A549 (cell line): ENCODE measurements at regions not wholly inside any gene's neighbourhood (a gene's known extent, or its start where the extent isn't known, plus 50 kb on each side); places are given as distances from the start of the nearest gene placed in this dataset.

Experiments used
- ATAC-seq, 2 experiments: fragments of 200-7000 bp in 1 of 2; fragments of >200 bp in 1 of 2; cut with Nextera tagmentation in 1 of 2; cut with Tn5 transposase in 1 of 2; 3 replicates each; pipeline versions ENCODE4 v1.8.0 to v1.9.1; 2018 to 2020; ENCODE audit warnings: mild to moderate bottlenecking in 1 of 2, moderate library complexity in 1 of 2
- CTCF ChIA-PET: fragments of 300-600 bp; sonication (Branson Sonifier 250); formaldehyde crosslinking; extraction: SDS; loops from one replicate; lab custom pipeline; 2021; ENCODE audit warnings: antibody characterized with exemption, inconsistent platforms; lab: Yijun Ruan, JAX
- POLR2A ChIA-PET: fragments of 350-600 bp; formaldehyde crosslinking; extraction: SDS; loops from one replicate; lab custom pipeline; 2021; ENCODE audit warnings: antibody characterized with exemption, inconsistent platforms; lab: Yijun Ruan, JAX
- DNase-seq, 2 experiments: peaks; one replicate each; pipeline versions ENCODE4 v3.0.0 to v3.0.0-alpha.2; 2011 to 2016; ENCODE audit warnings: low read depth in 1 of 2, low spot score in 1 of 2
- FAIRE-seq: peaks from 2 replicates; lab custom pipeline; 2011; peaks lifted over from hg19 to GRCh38; lab: Jason Lieb, UNC
- H3K27ac ChIP-seq, 2 experiments: fragments of >200 bp; sonication (Bioruptor Twin); formaldehyde crosslinking; 3 replicates each; pipeline ENCODE4 v1.5.1; 2016 to 2017
- H3K4me1 ChIP-seq: fragments of >200 bp; sonication (Bioruptor Twin); formaldehyde crosslinking; 3 replicates; pipeline ENCODE4 v1.6.1; 2016
- H3K4me2 ChIP-seq: fragments of >200 bp; sonication (Bioruptor Twin); formaldehyde crosslinking; 3 replicates; pipeline ENCODE4 v1.6.1; 2016
- H3K4me3 ChIP-seq: fragments of >200 bp; sonication (Bioruptor Twin); formaldehyde crosslinking; 3 replicates; pipeline ENCODE4 v1.5.1; 2016
- H3K9me3 ChIP-seq: fragments of >200 bp; sonication (Bioruptor Twin); formaldehyde crosslinking; 3 replicates; pipeline ENCODE4 v1.6.1; 2016
- ATOH8 ChIP-seq: fragments of 250-450 bp; sonication (Bioruptor Pico); IDR thresholded peaks from 2 replicates; pipeline ENCODE4 v1.5.0; 2020; ENCODE audit warnings: low read depth, mild to moderate bottlenecking, moderate library complexity
- BCL3 ChIP-seq: fragments of >200 bp; sonication (Bioruptor Twin); formaldehyde crosslinking; IDR thresholded peaks from 3 replicates; pipeline ENCODE4 v1.6.1; 2016
- CBX8 ChIP-seq: fragments of 200-600 bp; sonication (generic); IDR thresholded peaks from 2 replicates; pipeline ENCODE4 v1.6.1; 2016
- CEBPB ChIP-seq, 2 experiments: fragments of >200 bp in 1 of 2; sonication (Bioruptor Twin) in 1 of 2; formaldehyde crosslinking in 1 of 2; IDR thresholded peaks; 2 replicates each; pipeline ENCODE4 v1.6.1; 2012 to 2016
- CHD2 ChIP-seq: fragments of 150-350 bp; IDR thresholded peaks from 2 replicates; pipeline ENCODE4 v1.6.1; 2014; ENCODE audit warnings: low read length; ENCODE audit not compliant: partially characterized antibody
- CHD4 ChIP-seq: fragments of 200-600 bp; sonication (generic); IDR thresholded peaks from 2 replicates; pipeline ENCODE4 v1.6.1; 2016; ENCODE audit warnings: antibody characterized with exemption, mild to moderate bottlenecking, borderline replicate concordance
- E2F6 ChIP-seq: IDR thresholded peaks from 2 replicates; pipeline ENCODE4 v1.6.1; 2012; ENCODE audit warnings: low read depth, borderline replicate concordance
- EHF ChIP-seq: fragments of 250-450 bp; sonication (Bioruptor Pico); IDR thresholded peaks from 2 replicates; pipeline ENCODE4 v1.5.0; 2020; ENCODE audit warnings: mild to moderate bottlenecking
- EHMT2 ChIP-seq: fragments of 200-600 bp; sonication (generic); IDR thresholded peaks from 2 replicates; pipeline ENCODE4 v1.6.1; 2016; ENCODE audit warnings: antibody characterized with exemption, low read depth, mild to moderate bottlenecking, moderate library complexity
- ELK1 ChIP-seq: fragments of 150-350 bp; IDR thresholded peaks from 2 replicates; pipeline ENCODE4 v1.6.1; 2014; ENCODE audit warnings: low read depth, mild to moderate bottlenecking, low read length
- ESRRA ChIP-seq: fragments of 150-350 bp; IDR thresholded peaks from 2 replicates; pipeline ENCODE4 v1.6.1; 2014; ENCODE audit warnings: mild to moderate bottlenecking, low read length, borderline replicate concordance
- FOSL2 ChIP-seq, 2 experiments: fragments of 450-650 bp in 1 of 2; fragments of >200 bp in 1 of 2; sonication (Bioruptor Twin) in 1 of 2; formaldehyde crosslinking; IDR thresholded peaks; 2 replicates each; pipeline versions ENCODE4 v1.5.0 to v1.6.1; 2016 to 2020; ENCODE audit warnings: mild to moderate bottlenecking in 1 of 2, moderate library complexity in 1 of 2
- JUN ChIP-seq, 2 experiments: fragments of >200 bp; sonication (Bioruptor Twin); formaldehyde crosslinking; IDR thresholded peaks; 2 replicates in 1 of 2; 3 replicates in 1 of 2; pipeline ENCODE4 v1.6.1; 2016 to 2017
- KDM1A ChIP-seq: fragments of 200-600 bp; sonication (generic); IDR thresholded peaks from 2 replicates; pipeline ENCODE4 v1.6.1; 2016; ENCODE audit warnings: low read depth, mild to moderate bottlenecking
- KDM5A ChIP-seq: fragments of 200-600 bp; sonication (generic); IDR thresholded peaks from 2 replicates; pipeline ENCODE4 v1.6.1; 2016; ENCODE audit warnings: antibody characterized with exemption, mild to moderate bottlenecking
- PHF8 ChIP-seq: fragments of 200-600 bp; sonication (generic); IDR thresholded peaks from 2 replicates; pipeline ENCODE4 v1.6.1; 2016; ENCODE audit warnings: low read depth, mild to moderate bottlenecking, antibody characterized with exemption, moderate library complexity, borderline replicate concordance
- POLR2A ChIP-seq: IDR thresholded peaks from 2 replicates; pipeline ENCODE4 v1.6.1; 2012; ENCODE audit warnings: mild to moderate bottlenecking, low read length
- RFX5 ChIP-seq: fragments of 450-650 bp; IDR thresholded peaks from 2 replicates; pipeline ENCODE4 v1.7.1; 2014; ENCODE audit warnings: antibody characterized with exemption, mild to moderate bottlenecking, moderate library complexity
- TFCP2L1 ChIP-seq: fragments of 250-450 bp; sonication (Bioruptor Pico); IDR thresholded peaks from 2 replicates; pipeline ENCODE4 v1.5.0; 2021; ENCODE audit warnings: mild to moderate bottlenecking
- TP53 ChIP-seq: fragments of 250-450 bp; sonication (Bioruptor Pico); IDR thresholded peaks from 2 replicates; pipeline ENCODE4 v1.5.0; 2021; ENCODE audit warnings: mild to moderate bottlenecking, moderate library complexity
- USF2 ChIP-seq: fragments of 450-650 bp; IDR thresholded peaks from 2 replicates; pipeline ENCODE4 v1.6.1; 2014; ENCODE audit warnings: antibody characterized with exemption
- ZC3H11A ChIP-seq: fragments of 450-650 bp; IDR thresholded peaks from 2 replicates; pipeline ENCODE4 v1.6.1; 2014; ENCODE audit warnings: antibody characterized with exemption, mild to moderate bottlenecking
- ZSCAN20 ChIP-seq: fragments of 250-450 bp; sonication (Bioruptor Pico); IDR thresholded peaks from 2 replicates; pipeline ENCODE4 v1.8.0; 2022; ENCODE audit warnings: mild to moderate bottlenecking, moderate library complexity
- whole genome bisulfite sequencing: methylation state at CpG from one replicate; pipeline ENCODE4 v1.1.6; 2017; ENCODE audit errors: missing lambda C conversion rate; 5-methylcytosine and 5-hydroxymethylcytosine counted together

GRCh38 chr5:31007672-31008071 is 185.8 kb upstream of the CDH6 start:
- 57% methylated on average over 4 of the region's 4 CpGs for WGBS
- FAIRE-seq: no peak
- no peak for TF ChIP-seq ZSCAN20 (CRISPR knock-in tag)
- TF ChIP-seq TP53 (CRISPR knock-in tag): no peak
- TF ChIP-seq PHF8: no peak
- TF ChIP-seq ATOH8: no peak
- TF ChIP-seq USF2: no peak
- TF ChIP-seq FOSL2 (IDR thresholded peaks at IDR 0.05): no peak
- no peak for TF ChIP-seq FOSL2 (CRISPR knock-in tag; IDR thresholded peaks at IDR 0.05)
- TF ChIP-seq, all 56 proteins: peak for 0
- Histone ChIP-seq H3K4me3 (no peak overlapping the region), H3K4me1 (no peaks in the 10 kb centered on the region), H3K27ac (no peak overlapping the region), H3K9me3 (no peaks in the 10 kb centered on the region; the same call in 2 of the 3 replicates), H3K4me2 (no peak overlapping the region)
- DNase-seq (no peak), ATAC-seq (no peak)
- ChIA-PET POLR2A (no interaction called here), CTCF (no interaction called here)

- Histone ChIP-seq H3K4me1 (no peaks in the 10 kb centered on the region), H3K9me3 (no peaks in the 10 kb centered on the region), H3K27ac (no peak overlapping the region), H3K4me3 (no peak overlapping the region), H3K4me2 (no peak overlapping the region)
- TF ChIP-seq CBX8 (no peak), ZC3H11A (no peak), ELK1 (no peak), KDM1A (no peak), KDM5A (no peak), CHD4 (no peak), ATOH8 (no peak)
- no peak for ATAC-seq
- CTCF ChIA-PET: no interaction called here
- POLR2A ChIA-PET: no interaction called here
- WGBS: 15% methylated on average over 3 of the region's 3 CpGs
- DNase-seq: no peak
- FAIRE-seq: no peak
Observed at GRCh38 chr5:31000287-31000686, 193.2 kb upstream of the CDH6 start.

GRCh38 chr5:30997681-30998080 is 195.8 kb upstream of the CDH6 start:
- H3K4me2 ChIP-seq: no peak overlapping the region
- no peaks in the 10 kb centered on the region for H3K9me3 ChIP-seq
- no peak for FAIRE-seq
- no peak for ATAC-seq
- no peak overlapping the region for H3K27ac ChIP-seq
- CTCF ChIA-PET: interaction anchor here (0.6 kb wide), 1 partner anchor 209 kb away, joined by 3 read pairs; no protein-coding TSS in a partner anchor
- H3K4me3 ChIP-seq: no peak overlapping the region
- H3K4me1 ChIP-seq: no peaks in the 10 kb centered on the region
- POLR2A ChIA-PET: no interaction called here
- no peak for DNase-seq
- TF ChIP-seq CHD2: no peak
- no peak for TF ChIP-seq ESRRA
- no peak for TF ChIP-seq JUN (IDR thresholded peaks at IDR 0.05)
- TF ChIP-seq E2F6: no peak
- TF ChIP-seq RFX5: no peak
- no peak for TF ChIP-seq CEBPB (IDR thresholded peaks at IDR 0.05)
- no peak for TF ChIP-seq CHD4
- TF ChIP-seq ZC3H11A: no peak
- no peak for TF ChIP-seq BCL3
- no peak for TF ChIP-seq POLR2A
- no peak for TF ChIP-seq EHF (CRISPR knock-in tag)
- no peak for TF ChIP-seq EHMT2
- TF ChIP-seq TFCP2L1 (CRISPR knock-in tag): no peak
- TF ChIP-seq, all 56 proteins: peak for 0
- 11% methylated on average over 1 of the region's 1 CpG for WGBS
